HepG2 (cell line): ENCODE measurements at regions not wholly inside any gene's neighbourhood (a gene's known extent, or its start where the extent isn't known, plus 50 kb on each side); places are given as distances from the start of the nearest gene placed in this dataset.

ENCODE experiments used
- ATAC-seq: fragments of 200-7000 bp; cut with Tn5 transposase; 3 replicates; pipeline ENCODE4 v1.9.1; 2020; ENCODE audit warnings: mild to moderate bottlenecking, moderate library complexity
- BruUV-seq: library from RNA; stranded (reverse); fragments of 400-500 nt; replicated peaks from 2 replicates; lab custom pipeline; 2021; lab: Mats Ljungman, UMichigan
- CTCF ChIA-PET: fragments of 300-600 bp; formaldehyde crosslinking; extraction: SDS; loops from one replicate; lab custom pipeline; 2021; ENCODE audit warnings: low total read pairs, inconsistent platforms, low intra/inter-chr PET ratio; lab: Yijun Ruan, JAX
- POLR2A ChIA-PET: fragments of 350-600 bp; sonication (Branson Sonifier 250); formaldehyde crosslinking; loops from one replicate; lab custom pipeline; 2020; ENCODE audit warnings: antibody characterized with exemption, inconsistent platforms; lab: Yijun Ruan, JAX
- DNase-seq: peaks from one replicate; pipeline ENCODE4 v3.0.0-alpha.2; 2015; ENCODE audit warnings: low spot score
- FAIRE-seq: peaks from 3 replicates; lab custom pipeline; 2011; peaks lifted over from hg19 to GRCh38; lab: Jason Lieb, UNC
- H2AFZ ChIP-seq: one replicate; pipeline ENCODE4 v1.6.1; 2011; ENCODE audit warnings: low read length, inconsistent platforms
- H3K27ac ChIP-seq: fragments of 300-600 bp; 3 replicates; pipeline ENCODE4 v1.8.0; 2011; ENCODE audit warnings: mixed run types, mild to moderate bottlenecking, mixed read lengths, low read length, inconsistent platforms; ENCODE audit not compliant: insufficient read depth; ENCODE audit errors: extremely low read length
- H3K27me3 ChIP-seq, 2 experiments: fragments of 200-600 bp in 1 of 2; 2 replicates in 1 of 2; 3 replicates in 1 of 2; pipeline versions ENCODE4 v1.6.0 to v1.8.0; 2011; ENCODE audit warnings: low read length in 2 of 2, mild to moderate bottlenecking in 2 of 2, moderate library complexity in 2 of 2, inconsistent platforms in 1 of 2; ENCODE audit not compliant: insufficient read depth in 2 of 2, control insufficient read depth in 1 of 2
- H3K36me3 ChIP-seq, 2 experiments: fragments of 200-600 bp in 1 of 2; replicated peaks in 1 of 2; 2 replicates in 1 of 2; 3 replicates in 1 of 2; pipeline versions ENCODE4 v1.5.1 to v1.8.0; 2011; ENCODE audit warnings: low read length in 2 of 2, inconsistent platforms in 1 of 2; ENCODE audit not compliant: insufficient read depth in 2 of 2, control insufficient read depth in 1 of 2
- H3K4me1 ChIP-seq: 2 replicates; pipeline ENCODE4 v1.5.1; 2012; ENCODE audit warnings: low read length, inconsistent platforms; ENCODE audit not compliant: insufficient read depth
- H3K4me2 ChIP-seq: 2 replicates; pipeline ENCODE4 v1.6.0; 2011; ENCODE audit warnings: low read depth, low read length, inconsistent platforms
- H3K4me3 ChIP-seq, 3 experiments: fragments of 200-600 bp in 1 of 3; sonication (generic), shearing (Covaris generic) in 1 of 3; replicated peaks in 1 of 3; 2 replicates each; pipeline ENCODE4 v1.5.1; 2011 to 2016; ENCODE audit warnings: low read length in 3 of 3, inconsistent platforms in 2 of 3, low read depth in 2 of 3, mild to moderate bottlenecking in 2 of 3, control low read depth in 1 of 3, mixed read lengths in 1 of 3; ENCODE audit not compliant: insufficient read depth in 1 of 3
- H3K79me2 ChIP-seq: one replicate; pipeline ENCODE4 v1.6.1; 2011; ENCODE audit warnings: low read length, inconsistent platforms; ENCODE audit not compliant: insufficient read depth
- H3K9ac ChIP-seq: 2 replicates; pipeline ENCODE4 v1.6.0; 2011; ENCODE audit warnings: mild to moderate bottlenecking, low read depth, low read length, inconsistent platforms; ENCODE audit not compliant: insufficient read depth
- H3K9me3 ChIP-seq: 2 replicates; pipeline ENCODE4 v1.5.1; 2012; ENCODE audit warnings: mild to moderate bottlenecking, low read length
- H4K20me1 ChIP-seq: 2 replicates; pipeline ENCODE4 v1.6.0; 2011; ENCODE audit warnings: inconsistent platforms, mild to moderate bottlenecking, low read length, moderate library complexity; ENCODE audit not compliant: insufficient read depth
- HDAC6 ChIP-seq: fragments of 200-600 bp; sonication (generic); IDR thresholded peaks from 2 replicates; pipeline ENCODE4 v1.7.0; 2017; ENCODE audit warnings: mild to moderate bottlenecking, antibody characterized with exemption, low read length, low read depth
- KLF11 ChIP-seq: IDR thresholded peaks from 2 replicates; pipeline ENCODE4 v1.6.1; 2016; ENCODE audit warnings: missing compliant biosample characterization
- NRL ChIP-seq: sonication (generic); formaldehyde crosslinking; IDR thresholded peaks from 2 replicates; pipeline ENCODE4 v1.5.0; 2020; ENCODE audit warnings: missing genetic modification reagents, mild to moderate bottlenecking, moderate library complexity, borderline replicate concordance
- ZFP37 ChIP-seq: sonication (generic); formaldehyde crosslinking; IDR thresholded peaks from 2 replicates; pipeline ENCODE4 v1.4.0; 2020; ENCODE audit warnings: missing genetic modification reagents, borderline replicate concordance
- ZNF550 ChIP-seq: sonication (generic); formaldehyde crosslinking; IDR thresholded peaks from 2 replicates; pipeline ENCODE4 v1.4.0; 2020; ENCODE audit warnings: mild to moderate bottlenecking, missing genetic modification reagents, borderline replicate concordance
- ZNF792 ChIP-seq: IDR thresholded peaks from 2 replicates; pipeline ENCODE4 v1.6.1; 2016
- WGBS: methylation state at CpG from one replicate; pipeline ENCODE4 v1.1.6; 2017; ENCODE audit warnings: low lambda C conversion rate; 5-methylcytosine and 5-hydroxymethylcytosine counted together
- in situ Hi-C: cut with HindIII; loops from 2 replicates; pipeline ENCODE4 v1.10.0; 2017; ENCODE audit warnings: low pct_unique_long_range_greater_than_20kb; ENCODE audit not compliant: extremely low pct_ligation_motif_present
- intact Hi-C: fragments of 100-400 bp; cut with micrococcal nuclease; formaldehyde crosslinking; loops from one replicate; pipeline ENCODE4 v1.10.0; 2022; ENCODE audit not compliant: unreplicated experiment
- TF ChIP-seq, protein P1 (sequence below): sonication (generic); formaldehyde crosslinking; IDR thresholded peaks from 2 replicates; pipeline ENCODE4 v1.5.1; 2020; ENCODE audit warnings: mild to moderate bottlenecking, missing genetic modification reagents, borderline replicate concordance
- TF ChIP-seq, protein P2 (sequence below): sonication (generic); formaldehyde crosslinking; IDR thresholded peaks from 2 replicates; pipeline ENCODE4 v1.5.1; 2020; ENCODE audit warnings: mild to moderate bottlenecking, missing genetic modification reagents
- TF ChIP-seq, protein P3 (sequence below): sonication (generic); formaldehyde crosslinking; conservative IDR thresholded peaks from 2 replicates; pipeline ENCODE4 v1.4.0; 2020; ENCODE audit warnings: missing genetic modification reagents
- TF ChIP-seq, protein P4 (sequence below): sonication (generic); formaldehyde crosslinking; IDR thresholded peaks from 2 replicates; pipeline ENCODE4 v1.9.0; 2021; ENCODE audit warnings: missing genetic modification reagents, borderline replicate concordance

GRCh38 chr10:33088990-33089389 lies 131.0 kb upstream of the ITGB1 start:
- no peak overlapping the region for H3K4me2 ChIP-seq
- H3K9me3 ChIP-seq: no peaks in the 10 kb centered on the region
- no peak for ATAC-seq
- CTCF ChIA-PET: no interaction called here
- no peaks in the 10 kb centered on the region for H3K4me1 ChIP-seq
- no peaks in the 10 kb centered on the region for H3K36me3 ChIP-seq
- H3K79me2 ChIP-seq: no peaks in the 10 kb centered on the region
- no peak overlapping the region for H3K9ac ChIP-seq
- POLR2A ChIA-PET: no interaction called here
- BruUV-seq: no TSS peak
- intact Hi-C loops: no loop called here
- H3K27ac ChIP-seq: no peak overlapping the region
- no peak for DNase-seq
- WGBS: 74% methylated on average over 6 of the region's 6 CpGs
- no peak overlapping the region for H2AFZ ChIP-seq
- no peak for FAIRE-seq
- H3K4me3 ChIP-seq: no peak overlapping the region
- no peaks in the 10 kb centered on the region for H4K20me1 ChIP-seq
- in situ Hi-C loops: no loop called here
- no peaks in the 10 kb centered on the region for H3K27me3 ChIP-seq
- TF ChIP-seq ZFP37 (CRISPR knock-in tag): no peak
- TF ChIP-seq, protein P1, sequence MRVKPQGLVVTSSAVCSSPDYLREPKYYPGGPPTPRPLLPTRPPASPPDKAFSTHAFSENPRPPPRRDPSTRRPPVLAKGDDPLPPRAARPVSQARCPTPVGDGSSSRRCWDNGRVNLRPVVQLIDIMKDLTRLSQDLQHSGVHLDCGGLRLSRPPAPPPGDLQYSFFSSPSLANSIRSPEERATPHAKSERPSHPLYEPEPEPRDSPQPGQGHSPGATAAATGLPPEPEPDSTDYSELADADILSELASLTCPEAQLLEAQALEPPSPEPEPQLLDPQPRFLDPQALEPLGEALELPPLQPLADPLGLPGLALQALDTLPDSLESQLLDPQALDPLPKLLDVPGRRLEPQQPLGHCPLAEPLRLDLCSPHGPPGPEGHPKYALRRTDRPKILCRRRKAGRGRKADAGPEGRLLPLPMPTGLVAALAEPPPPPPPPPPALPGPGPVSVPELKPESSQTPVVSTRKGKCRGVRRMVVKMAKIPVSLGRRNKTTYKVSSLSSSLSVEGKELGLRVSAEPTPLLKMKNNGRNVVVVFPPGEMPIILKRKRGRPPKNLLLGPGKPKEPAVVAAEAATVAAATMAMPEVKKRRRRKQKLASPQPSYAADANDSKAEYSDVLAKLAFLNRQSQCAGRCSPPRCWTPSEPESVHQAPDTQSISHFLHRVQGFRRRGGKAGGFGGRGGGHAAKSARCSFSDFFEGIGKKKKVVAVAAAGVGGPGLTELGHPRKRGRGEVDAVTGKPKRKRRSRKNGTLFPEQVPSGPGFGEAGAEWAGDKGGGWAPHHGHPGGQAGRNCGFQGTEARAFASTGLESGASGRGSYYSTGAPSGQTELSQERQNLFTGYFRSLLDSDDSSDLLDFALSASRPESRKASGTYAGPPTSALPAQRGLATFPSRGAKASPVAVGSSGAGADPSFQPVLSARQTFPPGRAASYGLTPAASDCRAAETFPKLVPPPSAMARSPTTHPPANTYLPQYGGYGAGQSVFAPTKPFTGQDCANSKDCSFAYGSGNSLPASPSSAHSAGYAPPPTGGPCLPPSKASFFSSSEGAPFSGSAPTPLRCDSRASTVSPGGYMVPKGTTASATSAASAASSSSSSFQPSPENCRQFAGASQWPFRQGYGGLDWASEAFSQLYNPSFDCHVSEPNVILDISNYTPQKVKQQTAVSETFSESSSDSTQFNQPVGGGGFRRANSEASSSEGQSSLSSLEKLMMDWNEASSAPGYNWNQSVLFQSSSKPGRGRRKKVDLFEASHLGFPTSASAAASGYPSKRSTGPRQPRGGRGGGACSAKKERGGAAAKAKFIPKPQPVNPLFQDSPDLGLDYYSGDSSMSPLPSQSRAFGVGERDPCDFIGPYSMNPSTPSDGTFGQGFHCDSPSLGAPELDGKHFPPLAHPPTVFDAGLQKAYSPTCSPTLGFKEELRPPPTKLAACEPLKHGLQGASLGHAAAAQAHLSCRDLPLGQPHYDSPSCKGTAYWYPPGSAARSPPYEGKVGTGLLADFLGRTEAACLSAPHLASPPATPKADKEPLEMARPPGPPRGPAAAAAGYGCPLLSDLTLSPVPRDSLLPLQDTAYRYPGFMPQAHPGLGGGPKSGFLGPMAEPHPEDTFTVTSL (CRISPR knock-in tag): no peak
- TF ChIP-seq KLF11 (CRISPR knock-in tag): no peak
- TF ChIP-seq HDAC6: no peak
- TF ChIP-seq, protein P2, sequence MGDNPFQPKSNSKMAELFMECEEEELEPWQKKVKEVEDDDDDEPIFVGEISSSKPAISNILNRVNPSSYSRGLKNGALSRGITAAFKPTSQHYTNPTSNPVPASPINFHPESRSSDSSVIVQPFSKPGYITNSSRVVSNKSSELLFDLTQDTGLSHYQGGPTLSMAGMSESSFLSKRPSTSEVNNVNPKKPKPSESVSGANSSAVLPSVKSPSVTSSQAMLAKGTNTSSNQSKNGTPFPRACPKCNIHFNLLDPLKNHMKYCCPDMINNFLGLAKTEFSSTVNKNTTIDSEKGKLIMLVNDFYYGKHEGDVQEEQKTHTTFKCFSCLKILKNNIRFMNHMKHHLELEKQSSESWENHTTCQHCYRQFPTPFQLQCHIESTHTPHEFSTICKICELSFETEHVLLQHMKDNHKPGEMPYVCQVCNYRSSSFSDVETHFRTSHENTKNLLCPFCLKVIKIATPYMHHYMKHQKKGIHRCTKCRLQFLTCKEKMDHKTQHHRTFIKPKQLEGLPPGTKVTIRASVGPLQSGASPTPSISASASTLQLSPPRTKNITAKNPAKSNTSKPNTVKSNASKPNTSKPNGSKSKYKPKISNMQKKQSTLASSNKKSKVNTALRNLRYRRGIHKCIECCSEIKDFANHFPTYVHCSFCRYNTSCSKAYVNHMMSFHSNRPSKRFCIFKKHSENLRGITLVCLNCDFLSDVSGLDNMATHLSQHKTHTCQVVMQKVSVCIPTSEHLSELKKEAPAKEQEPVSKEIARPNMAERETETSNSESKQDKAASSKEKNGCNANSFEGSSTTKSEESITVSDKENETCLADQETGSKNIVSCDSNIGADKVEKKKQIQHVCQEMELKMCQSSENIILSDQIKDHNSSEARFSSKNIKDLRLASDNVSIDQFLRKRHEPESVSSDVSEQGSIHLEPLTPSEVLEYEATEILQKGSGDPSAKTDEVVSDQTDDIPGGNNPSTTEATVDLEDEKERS (CRISPR knock-in tag): no peak
- TF ChIP-seq, protein P3, sequence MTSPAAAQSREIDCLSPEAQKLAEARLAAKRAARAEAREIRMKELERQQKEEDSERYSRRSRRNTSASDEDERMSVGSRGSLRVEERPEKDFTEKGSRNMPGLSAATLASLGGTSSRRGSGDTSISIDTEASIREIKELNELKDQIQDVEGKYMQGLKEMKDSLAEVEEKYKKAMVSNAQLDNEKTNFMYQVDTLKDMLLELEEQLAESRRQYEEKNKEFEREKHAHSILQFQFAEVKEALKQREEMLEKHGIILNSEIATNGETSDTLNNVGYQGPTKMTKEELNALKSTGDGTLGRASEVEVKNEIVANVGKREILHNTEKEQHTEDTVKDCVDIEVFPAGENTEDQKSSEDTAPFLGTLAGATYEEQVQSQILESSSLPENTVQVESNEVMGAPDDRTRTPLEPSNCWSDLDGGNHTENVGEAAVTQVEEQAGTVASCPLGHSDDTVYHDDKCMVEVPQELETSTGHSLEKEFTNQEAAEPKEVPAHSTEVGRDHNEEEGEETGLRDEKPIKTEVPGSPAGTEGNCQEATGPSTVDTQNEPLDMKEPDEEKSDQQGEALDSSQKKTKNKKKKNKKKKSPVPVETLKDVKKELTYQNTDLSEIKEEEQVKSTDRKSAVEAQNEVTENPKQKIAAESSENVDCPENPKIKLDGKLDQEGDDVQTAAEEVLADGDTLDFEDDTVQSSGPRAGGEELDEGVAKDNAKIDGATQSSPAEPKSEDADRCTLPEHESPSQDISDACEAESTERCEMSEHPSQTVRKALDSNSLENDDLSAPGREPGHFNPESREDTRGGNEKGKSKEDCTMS: no peak
- TF ChIP-seq ZNF792: no peak
- no peak for TF ChIP-seq ZNF550
- TF ChIP-seq NRL (CRISPR knock-in tag): no peak
- TF ChIP-seq, protein P4, sequence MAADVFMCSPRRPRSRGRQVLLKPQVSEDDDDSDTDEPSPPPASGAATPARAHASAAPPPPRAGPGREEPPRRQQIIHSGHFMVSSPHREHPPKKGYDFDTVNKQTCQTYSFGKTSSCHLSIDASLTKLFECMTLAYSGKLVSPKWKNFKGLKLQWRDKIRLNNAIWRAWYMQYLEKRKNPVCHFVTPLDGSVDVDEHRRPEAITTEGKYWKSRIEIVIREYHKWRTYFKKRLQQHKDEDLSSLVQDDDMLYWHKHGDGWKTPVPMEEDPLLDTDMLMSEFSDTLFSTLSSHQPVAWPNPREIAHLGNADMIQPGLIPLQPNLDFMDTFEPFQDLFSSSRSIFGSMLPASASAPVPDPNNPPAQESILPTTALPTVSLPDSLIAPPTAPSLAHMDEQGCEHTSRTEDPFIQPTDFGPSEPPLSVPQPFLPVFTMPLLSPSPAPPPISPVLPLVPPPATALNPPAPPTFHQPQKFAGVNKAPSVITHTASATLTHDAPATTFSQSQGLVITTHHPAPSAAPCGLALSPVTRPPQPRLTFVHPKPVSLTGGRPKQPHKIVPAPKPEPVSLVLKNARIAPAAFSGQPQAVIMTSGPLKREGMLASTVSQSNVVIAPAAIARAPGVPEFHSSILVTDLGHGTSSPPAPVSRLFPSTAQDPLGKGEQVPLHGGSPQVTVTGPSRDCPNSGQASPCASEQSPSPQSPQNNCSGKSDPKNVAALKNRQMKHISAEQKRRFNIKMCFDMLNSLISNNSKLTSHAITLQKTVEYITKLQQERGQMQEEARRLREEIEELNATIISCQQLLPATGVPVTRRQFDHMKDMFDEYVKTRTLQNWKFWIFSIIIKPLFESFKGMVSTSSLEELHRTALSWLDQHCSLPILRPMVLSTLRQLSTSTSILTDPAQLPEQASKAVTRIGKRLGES (CRISPR knock-in tag): no peak
